Fibroblast of peridontal ligament (primary cell): ENCODE measurements at regions not wholly inside any gene's neighbourhood (a gene's known extent, or its start where the extent isn't known, plus 50 kb on each side); places are given as distances from the start of the nearest gene placed in this dataset.
A peak's percentile ranks its signal among the peaks of the same experiment; 100 is the strongest.

ENCODE experiments used
- DNase-seq: peaks from one replicate; pipeline ENCODE4 v3.0.0-alpha.2; 2010; ENCODE audit errors: extremely low read depth

DNA sequence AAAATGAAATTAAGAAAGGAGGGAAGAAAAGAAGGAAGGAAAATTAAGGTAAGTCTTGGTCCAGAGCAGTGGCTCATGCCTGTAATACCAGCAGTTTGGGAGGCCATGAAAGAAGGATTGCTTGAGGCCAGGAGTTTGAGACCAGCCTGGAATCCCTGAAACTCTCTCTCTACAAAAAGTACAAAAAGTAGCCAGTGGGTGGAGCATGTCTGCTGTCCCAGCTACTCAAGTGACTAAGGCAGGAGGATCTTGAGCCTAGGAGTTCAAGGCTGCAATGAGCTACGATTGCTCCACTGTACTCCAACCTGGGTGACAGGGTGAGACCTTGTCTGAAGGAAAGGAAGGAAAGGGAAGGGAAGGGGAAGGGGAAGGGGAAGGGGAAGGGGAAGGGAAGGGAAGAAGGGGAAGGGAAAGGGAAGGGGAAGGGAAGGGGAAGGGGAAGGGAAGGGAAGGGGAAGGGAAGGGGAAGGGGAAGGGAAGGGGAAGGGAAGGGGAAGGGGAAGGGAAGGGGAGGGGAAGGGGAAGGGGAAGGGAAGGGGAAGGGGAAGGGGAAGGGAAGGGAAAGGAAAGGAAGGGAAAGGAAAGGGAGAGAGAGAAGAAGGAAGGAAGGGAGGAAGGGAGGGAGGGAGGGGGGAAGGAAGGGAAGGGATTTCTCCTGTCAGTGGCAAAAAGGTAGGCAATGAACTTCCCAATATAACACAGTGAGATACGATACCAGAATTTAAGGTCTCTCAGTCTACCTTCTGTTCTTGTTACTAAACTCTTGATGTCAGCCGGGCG, 412.8 kb downstream of the CMPK2 start:
- peak; percentile 1 for DNase-seq

DNA sequence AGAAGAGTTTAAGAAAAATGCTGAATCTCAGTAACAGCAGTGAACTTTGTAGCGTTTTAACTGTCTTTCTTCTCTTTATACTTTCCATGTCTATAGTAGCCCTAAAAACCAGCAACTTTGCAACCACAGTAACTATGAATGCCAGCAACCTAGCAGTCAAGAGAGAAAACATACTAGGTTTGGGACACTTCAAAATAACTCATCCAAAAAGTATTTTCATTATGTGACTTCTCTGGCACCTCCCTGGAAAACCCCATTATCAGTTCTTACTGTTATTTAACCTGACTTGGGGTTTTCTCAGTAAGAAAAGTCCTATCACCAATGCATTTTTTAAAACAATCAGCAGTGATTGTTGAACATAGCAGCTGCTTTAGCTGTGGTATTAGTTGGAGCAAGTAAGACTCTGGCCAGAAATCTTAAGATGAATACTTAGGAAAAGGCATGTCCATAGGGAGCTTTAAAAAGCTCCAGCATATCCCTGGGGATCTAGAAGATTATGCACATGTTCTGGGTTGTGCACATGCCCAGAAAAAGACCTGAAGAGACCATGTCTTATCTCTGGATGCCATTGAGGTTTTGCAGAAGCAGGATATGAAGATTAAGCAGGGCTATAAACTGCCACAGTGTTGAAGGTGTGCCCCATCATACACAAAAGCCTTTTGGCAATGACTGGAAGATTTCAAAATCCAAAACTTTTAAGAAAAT, 411.3 kb downstream of the CMPK2 start:
- no peak for DNase-seq

DNA sequence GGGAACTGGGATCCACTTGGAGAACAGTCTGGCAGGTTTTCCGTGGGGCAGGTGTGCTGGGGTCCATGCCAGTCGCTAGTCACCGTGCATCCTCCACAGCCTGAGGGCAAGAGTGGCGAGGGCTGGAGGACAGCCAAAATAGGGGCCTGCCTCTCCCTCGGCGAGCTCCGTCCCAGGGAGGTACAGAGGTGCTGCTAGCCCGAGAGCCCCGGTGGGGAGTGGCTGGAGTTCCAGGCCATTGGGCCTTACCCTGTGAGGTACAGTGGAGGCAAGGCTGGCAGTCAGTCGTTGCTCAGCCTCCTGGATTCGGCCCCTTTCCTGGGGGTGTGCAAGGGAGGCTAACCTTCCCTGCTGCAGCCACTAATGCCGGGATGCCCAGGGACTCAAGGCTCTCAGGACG, 406.6 kb downstream of the CMPK2 start:
- no peak for DNase-seq

DNA sequence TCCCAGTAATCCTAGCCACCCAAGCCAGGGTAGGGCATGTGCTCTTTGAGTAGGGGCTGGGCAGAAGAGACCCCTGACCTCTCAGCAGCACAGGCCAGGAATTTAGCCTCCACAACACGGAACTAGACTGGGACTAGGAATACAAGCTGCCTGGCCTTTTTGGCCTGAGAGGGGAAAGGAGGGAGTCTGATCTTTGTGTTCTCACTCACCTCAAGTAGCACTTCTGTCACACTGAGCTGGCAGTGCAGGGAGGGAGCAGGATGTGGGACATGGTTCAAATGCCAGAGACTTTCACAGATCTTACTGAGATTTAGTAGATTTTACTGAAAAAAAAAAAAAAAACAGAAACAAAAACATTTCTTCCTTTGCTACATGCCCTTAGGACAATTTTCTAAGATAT, 395.2 kb downstream of the CMPK2 start:
- no peak for DNase-seq

DNA sequence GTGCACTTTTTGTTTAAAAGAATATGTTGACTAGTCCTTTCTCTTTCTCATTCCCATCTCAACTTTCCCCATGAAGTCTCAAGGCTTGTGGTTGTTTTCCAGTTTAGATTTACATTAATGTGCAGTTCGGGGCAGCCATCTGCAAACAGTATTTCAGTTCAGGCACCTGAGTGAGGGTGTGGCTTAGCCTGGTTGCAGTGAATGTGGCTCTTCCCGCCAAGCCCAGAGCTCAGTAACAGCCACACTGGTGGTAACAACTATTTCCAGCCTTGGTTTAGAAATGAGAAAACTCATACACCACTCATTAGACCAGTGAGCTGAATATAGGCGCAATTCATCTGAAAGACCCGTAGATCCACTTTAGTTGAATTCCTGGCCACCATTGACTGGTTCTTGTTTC, 394.3 kb downstream of the CMPK2 start:
- DNase-seq, result no peak

DNA sequence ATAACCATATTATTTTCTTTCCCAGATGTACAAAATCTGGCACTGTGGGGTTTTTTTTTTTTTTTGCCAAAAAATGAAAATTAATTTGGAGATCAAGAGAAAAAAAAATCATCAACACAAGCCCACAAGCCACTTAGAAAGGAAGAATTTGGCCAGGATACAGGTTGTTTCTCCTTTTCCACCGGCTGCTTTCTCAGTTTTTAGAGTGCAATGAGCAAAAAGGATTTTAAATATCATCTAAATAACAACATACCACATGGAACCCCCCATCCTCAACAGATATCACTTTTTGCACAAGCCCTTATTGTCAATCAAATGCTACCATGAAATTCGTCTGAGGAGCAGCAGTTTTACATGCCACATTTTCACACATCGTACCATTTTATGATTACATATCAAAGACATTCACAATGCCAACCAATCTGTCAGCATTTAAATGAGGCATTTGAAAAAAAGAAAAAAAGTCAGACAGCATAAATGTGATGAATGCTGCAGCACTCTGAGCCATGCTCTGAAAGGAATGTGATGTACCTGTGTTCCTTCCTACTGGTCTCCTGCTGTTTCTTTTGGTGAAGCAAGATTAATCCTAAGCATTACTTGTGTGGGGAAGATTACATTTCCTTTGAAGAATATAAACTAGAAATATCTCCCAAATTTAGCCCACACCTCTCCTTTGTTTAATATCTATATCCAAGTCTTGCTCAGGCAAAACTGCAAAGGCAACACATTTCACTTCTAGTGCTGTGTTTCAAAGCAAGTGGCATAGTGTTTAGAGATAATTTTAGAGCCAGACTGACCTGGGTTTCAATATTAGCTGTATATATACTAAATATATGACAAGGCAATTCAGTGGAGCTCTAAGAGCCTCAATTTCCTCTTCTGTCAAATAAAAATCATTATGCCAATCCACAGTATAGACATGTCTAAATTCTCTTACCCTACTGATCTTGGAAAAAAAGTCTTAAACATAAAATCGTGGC, 391.3 kb downstream of the CMPK2 start:
- no peak for DNase-seq

DNA sequence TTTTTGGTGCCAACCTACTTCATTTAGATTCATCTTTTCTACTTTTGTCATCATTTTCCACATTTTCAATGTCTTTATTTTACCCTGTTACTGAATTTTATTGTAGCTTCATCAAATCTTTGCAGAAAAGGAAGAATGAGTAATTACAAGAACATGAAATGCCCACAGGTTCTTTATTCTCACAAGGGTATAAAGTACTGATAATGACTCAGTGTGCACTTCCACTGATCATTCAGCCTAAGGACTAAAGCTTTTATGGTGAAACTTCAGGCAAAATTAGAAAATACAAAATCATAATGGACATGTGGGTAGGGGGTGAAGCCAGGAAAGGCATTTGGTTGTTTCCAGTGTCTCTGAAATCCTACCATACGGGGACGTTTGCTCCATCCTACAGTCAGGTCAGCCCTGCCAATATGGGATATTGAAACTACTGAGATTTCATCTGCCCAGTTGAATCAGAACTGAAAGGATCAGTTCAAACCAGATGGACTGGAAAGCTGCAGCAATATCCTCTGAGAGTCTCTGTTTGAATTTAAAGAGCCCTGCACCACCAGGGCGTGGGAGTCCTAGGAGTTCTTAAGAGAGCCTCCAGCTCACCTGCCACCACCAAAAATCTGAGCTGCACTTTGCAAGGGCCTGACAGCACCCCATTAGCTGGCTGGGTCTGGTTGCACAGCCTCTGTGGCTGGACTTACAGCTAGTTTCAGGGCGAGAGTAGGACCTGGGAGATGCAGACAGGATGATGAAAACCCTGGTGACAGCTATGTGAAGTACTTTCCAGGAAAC, 390.4 kb downstream of the CMPK2 start:
- DNase-seq, result no peak

DNA sequence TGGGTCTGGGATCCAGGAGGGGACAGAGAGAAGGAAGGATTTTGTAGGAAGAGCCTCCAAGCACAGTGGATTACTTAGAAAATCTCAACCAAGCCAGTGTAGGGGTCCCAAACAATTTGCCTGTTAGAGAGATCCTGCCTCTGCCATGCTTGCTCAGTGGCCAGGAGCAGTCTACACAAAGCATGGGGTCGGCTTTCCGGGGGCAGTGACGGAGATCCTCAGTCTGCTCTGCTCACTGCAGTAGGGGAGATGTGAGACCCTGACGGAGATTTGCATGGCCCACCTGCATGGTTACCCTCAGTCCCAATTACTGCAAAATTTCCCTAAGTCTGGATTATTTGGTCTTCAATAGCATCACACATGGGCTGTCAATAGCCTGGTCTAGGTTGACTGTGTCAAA, 385.2 kb downstream of the CMPK2 start:
- no peak for DNase-seq

DNA sequence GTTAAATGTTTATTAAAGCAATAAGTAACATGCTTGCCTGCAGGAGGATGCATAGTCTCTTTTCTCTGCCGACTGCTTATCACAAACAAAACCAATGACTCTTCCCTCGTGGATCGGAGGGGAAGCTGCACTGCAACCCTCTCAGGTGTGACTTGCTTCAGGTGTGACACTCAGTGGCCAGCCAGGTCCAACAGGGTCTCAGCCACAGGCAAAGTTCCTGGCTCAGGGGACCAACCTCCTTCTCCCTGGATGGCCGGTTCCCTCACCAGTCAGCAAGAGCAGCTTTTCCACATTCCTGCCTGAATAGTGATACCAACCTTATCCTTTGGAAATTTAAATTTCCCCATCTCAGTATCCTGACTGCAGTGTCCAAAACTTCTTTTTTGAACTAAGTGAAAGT, 383.5 kb downstream of the CMPK2 start:
- DNase-seq, result no peak

DNA sequence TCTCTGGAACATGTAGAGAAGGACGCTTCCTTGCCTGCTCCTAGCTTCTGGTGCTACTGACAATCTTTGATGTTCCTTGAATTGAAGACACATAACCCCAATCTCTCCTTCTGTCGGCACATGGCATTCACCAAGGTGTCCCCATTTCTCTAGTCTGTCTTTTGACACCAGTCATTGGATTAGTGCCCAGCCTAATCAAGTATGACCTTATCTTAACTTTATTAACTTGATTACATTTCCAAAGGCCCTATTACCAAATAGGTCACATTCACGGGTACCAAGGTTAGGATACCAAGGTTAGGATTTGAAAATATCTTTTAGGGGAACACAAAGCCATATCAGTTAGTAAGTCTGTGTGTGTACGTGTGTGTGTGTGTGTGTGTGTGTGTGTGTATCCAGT, 377.9 kb downstream of the CMPK2 start:
- no peak for DNase-seq

DNA sequence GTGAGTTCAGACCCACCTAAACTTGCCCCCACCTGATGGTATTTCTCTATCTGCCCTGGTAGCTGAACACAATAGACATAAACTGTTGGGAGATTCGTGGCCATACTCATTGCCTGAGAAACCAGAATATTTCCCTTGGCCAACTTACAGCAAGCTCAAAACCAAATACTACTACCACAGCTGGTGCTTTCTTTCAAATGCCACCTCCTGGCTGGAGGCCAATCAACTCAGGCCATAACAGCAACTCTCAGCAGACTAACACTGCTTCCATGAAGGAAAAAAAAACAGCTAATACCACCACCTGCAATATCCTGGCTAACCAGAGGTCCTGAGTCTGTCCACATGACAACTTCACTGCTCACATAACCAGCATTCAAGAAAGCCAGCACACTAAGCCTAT, 373.1 kb downstream of the CMPK2 start:
- DNase-seq, result no peak

DNA sequence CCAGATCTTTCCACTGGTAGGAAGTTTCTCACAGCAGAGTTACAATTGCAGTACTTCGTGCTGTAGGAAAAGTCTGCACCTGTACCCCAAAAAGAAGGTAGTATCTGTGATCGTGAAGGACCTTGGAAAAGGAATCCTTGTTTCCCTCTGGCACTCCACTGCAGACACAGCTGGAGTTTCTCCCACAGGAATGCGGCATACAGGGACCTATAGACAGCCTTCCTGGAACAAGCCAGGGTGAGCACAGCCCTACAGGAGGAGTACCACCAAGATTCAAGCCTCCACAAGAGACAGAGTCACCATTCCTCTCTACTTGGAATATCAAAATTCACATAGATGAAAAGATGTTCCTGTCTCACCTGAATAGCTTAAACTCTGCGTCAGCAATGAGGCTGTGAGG, 372.4 kb downstream of the CMPK2 start:
- no peak for DNase-seq

DNA sequence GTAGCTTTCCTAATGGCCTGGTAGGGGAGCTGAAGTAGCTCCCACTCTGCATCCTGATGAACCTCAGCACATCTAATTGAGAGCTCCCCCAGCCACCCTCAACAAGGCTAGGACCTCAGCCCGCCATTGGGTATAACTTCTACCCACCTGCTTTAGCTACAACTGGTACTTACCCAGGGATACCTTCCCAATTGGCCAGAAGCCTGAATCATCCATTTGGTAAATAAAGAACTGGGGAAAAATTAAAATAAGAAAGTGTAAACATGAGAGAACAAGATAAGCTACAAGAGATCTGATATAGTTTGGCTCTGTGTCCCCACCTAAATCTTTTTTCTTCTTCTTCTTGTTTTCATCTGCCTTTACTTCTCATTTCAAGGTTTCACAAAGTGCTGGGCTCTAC, 372.0 kb downstream of the CMPK2 start:
- no peak for DNase-seq

DNA sequence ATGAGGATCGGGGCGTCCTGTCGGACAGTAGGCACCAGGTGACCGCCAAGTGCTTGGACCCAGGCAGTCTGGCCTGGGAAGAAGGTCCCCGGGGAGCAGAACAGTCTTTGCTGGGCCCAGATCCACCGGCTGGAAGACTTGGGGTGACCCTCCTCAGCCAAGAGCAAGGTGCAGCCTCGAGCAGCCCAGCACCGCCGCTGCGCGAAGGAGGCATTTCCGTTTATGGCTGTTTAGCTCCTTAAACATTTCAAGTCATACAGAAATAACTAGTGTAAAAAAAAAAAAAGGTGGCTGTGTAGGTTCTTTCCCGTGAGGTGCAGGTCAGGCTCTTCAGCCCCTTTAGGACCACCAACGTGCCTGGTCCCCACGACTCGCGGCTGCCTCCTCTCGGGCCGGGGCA, 370.2 kb downstream of the CMPK2 start:
- no peak for DNase-seq

DNA sequence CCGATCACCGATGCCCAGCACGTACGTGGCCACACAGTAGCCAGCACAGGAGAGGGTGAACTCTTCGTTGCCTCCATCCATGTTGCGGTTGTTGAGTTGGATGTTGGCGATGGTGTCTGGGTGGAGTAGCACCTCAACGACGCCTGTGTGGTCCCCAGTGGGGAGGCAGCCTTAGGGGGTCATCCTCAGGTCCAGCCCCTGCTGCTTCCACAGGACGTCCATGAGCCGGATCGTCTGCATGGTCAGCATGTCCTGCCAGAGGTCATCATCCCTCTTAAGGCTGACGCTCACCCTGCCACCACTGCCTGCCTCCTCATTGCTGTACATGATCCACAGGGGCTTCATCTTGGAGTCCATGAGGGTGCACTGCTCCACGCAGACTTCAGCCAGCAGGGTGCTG, 369.3 kb downstream of the CMPK2 start:
- DNase-seq, result no peak

DNA sequence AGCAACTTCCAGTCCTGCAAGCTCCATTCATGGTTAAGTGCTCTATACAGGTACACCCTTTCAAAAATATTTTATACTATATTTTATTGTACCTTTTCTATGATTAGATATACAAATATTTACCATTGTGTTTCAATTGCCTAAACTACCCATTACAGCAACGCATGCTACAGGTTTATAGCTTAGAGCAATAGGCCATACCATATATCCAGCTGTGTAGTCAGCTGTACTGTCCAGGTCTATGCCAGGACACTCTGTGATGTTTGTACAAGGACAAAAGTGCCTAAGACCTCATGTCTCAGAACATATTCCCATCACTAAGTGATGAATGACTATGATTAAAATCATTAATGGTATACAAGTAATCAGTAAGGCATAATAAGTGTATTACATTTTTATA, 368.7 kb downstream of the CMPK2 start:
- no peak for DNase-seq

DNA sequence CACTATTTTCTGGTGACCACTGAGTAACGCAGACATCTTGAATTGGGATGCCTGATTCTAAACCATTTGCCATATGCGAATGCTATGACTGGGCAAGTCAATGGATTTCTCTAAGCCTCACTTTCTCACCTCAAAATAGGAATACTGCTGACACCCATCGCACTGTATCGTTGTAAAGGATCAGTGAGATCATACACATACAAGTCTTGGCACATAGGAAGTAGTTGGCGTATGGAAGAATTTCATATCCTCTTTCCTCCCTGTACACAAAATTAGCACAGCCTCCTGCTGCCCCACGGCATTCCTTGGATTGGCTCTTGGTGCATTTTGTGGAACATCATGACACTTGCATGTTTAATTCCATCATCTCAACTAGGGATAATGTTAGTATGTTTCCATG, 366.9 kb downstream of the CMPK2 start:
- no peak for DNase-seq

DNA sequence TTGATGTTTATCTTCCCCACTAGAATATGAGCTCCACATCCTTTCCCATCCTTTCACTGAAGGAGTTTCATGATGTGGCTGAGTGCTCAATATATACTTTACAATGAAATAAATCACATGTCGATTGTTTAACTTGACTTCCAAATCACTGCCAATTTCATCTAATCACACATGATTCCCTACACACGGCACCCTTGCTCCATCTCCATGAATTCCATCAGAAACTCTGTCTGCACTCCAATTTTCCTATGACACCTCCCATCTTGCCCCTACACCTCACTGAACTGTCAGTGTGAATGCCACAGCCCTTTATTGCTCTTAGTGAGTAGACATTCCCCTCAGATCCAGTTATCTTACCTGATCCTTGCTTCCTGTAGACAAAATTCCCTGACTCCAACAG, 366.0 kb downstream of the CMPK2 start:
- DNase-seq, result no peak

DNA sequence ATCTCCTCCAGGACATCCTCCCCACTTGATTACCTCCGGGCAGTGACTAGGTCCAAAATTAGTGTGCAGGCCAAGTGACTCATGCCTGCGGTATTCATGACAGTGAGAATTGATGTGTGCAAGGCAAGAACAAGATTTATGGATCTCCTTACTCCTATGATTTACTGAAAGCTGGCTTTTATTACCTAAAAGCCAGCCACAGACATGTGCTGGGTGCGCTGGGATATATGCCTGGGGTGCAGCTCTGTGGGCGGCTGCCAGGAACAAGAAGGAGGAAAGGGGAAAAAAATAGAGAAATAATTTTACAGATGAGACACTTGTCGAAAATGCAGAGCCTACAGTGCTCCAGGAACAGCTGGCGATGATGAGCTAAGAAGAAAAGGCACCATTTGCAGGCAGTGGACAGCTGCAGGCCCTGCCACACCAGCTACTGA, 359.3 kb downstream of the CMPK2 start:
- DNase-seq, result peak; percentile 70

DNA sequence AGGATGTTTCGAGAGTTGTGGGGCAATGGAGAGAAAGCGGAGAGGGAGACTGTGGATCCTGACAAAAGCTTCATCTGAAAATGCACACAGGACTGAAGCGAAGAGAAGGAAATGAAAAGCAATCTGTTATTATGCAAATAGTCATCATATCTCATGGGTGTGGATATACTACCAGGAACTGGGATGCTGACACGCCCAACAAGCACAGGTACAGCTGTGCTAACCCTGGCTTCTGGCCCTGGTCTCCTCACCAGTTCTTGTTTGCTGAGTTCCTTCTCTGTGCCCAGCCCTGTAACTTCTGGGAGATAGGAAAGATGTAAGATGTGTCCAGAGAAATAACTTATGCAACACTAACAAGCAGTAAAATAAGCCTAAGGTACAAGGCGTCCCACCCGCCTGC, 358.8 kb downstream of the CMPK2 start:
- no peak for DNase-seq

DNA sequence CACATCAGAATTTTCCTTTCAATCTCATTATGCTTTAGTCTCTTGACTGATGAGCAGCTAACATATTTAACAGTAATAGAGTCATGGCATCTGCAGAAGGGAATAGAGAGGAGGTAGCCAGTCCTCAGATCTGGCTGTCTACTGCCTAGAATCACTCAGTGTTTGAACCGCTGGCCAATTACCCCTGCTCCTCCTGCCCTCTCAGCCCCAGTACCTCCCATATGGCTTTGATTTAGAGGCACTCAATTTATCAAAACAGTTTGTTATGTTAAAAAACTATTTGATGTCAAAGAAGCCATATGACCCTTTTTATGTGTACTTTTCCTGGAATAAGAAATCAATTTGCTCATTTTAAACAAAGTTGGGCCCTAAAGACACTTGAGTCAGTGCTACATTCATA, 355.2 kb downstream of the CMPK2 start:
- peak; percentile 34 for DNase-seq

DNA sequence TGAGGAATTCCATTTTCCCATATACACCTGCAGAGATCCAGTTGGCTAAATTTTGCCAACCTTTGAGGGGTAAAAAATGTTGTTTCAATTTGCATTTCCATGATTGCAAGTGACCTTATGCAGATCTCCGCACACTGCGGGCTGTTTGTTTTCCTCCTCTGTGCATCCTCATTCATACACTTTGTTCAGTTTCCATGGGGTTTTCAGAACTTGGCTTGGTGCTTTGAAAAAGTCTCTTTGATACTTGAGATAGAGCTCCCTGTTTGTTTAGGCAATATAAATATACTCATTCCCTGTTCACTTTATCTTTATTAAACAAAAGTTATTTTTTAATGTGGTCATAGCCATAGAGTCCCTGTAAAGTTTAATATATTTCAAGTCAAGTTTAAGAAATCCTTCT, 353.1 kb downstream of the CMPK2 start:
- DNase-seq, result no peak
